ENCODE measurements at regions not wholly inside any gene's neighbourhood (a gene's known extent, or its start where the extent isn't known, plus 50 kb on each side); places are given as distances from the start of the nearest gene placed in this dataset.
A peak's percentile ranks its signal among the peaks of the same experiment; 100 is the strongest.

DNA sequence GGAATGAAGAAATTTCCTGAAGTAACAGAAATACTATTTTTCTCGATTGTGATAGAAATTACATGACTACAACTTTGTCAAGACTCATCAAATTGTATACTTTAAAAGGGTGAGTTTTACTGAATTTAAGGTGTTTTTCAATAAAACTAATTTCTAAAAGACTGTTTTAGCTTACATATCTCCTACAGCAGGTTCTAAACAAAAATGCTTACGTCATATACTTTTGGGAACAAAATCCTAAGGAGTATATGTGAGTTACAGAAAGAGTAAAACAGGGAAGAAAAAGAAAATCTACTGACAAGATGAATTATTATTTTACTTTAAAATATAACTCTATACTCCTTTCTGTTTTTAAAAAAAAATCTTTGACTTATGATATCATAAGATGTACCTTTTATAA is 660.3 kb upstream of the PKDCC start:
- no peak overlapping the region for H3K27ac Mint-ChIP-seq
- DNase-seq (no peak), ATAC-seq (replicated peaks) (no peak)
- no peaks in the 10 kb centered on the region for H3K36me3 Mint-ChIP-seq (ENCODE audit: insufficient read depth)
- no peak overlapping the region for H3K4me3 Mint-ChIP-seq
- no peaks in the 10 kb centered on the region for H3K9me3 Mint-ChIP-seq
- no peaks in the 10 kb centered on the region for H3K27me3 Mint-ChIP-seq
- H3K4me1 Mint-ChIP-seq (ENCODE audit: low read depth in 2 of 2): no peaks in the 10 kb centered on the region

DNA sequence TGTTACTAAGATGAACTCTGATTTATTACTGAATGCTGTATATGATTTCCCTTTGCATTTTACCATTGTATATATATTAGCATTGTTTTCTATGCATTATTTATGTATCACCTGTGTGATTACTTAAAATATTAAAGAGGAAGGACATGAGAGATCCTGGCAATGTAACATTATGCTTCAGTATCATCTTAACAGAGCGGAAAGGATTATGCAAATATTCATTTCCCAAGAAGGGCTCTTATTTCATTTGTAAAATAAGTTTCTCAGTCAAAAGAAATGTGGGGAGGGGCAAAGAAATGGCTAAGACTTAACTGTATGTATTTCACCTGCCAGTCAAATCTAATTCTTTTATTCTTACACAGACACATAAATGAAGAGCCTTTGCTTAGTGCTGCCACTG is 654.2 kb upstream of the PKDCC start:
- no peak for DNase-seq
- ATAC-seq (replicated peaks): no peak
- Mint-ChIP-seq H3K27ac (no peak overlapping the region), H3K4me3 (no peak overlapping the region), H3K4me1 (ENCODE audit: low read depth in 2 of 2) (no peaks in the 10 kb centered on the region), H3K36me3 (ENCODE audit: insufficient read depth) (no peaks in the 10 kb centered on the region), H3K27me3 (no peaks in the 10 kb centered on the region), H3K9me3 (peaks cover 3 to 7% of the 10 kb centered on the region in 2 donors)

DNA sequence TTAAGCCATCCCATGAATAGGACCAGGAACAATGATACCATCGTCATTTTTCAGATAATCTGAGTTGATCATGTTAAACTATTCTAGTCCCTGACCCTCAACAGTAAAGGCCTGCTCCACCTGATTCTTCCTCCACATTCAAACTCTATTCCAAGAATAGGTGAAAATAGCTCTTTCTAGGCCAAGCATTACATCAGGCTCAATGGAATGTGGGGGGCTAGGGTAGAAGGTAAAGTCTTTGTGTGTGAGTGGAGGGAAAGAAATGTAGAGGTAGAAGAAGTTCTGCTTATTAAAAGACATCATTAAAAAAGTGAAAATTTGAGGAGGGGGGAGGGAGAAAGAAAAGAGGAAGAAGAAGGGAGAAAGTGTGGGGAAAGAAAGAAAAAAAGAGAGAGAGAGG is 653.3 kb upstream of the PKDCC start:
- Mint-ChIP-seq H3K4me3 (no peak overlapping the region), H3K9me3 (peaks cover 3 to 7% of the 10 kb centered on the region in 2 donors), H3K27me3 (no peaks in the 10 kb centered on the region), H3K27ac (no peak overlapping the region), H3K36me3 (ENCODE audit: insufficient read depth) (no peaks in the 10 kb centered on the region), H3K4me1 (ENCODE audit: low read depth in 2 of 2) (no peaks in the 10 kb centered on the region)
- DNase-seq (no peak), ATAC-seq (replicated peaks) (no peak)

DNA sequence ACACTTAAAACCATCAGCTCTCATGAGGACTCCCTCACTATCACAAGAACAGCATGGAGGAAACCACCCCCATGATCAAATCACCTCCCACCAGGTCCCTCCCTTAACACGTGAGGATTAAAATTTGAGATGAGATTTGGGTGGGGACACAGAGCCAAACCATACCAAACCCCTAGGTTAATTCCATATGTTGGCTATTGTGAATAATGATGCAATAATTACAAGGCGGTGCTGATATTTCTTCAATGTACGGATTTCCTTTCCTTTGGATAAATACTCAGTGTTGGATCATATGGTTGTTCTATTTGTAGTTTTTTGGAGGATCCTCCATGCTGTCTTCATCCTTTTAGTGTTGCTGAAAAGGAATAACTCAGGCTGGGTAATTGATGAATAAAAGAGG is 652.1 kb upstream of the PKDCC start:
- H3K4me3 Mint-ChIP-seq: no peak overlapping the region
- peaks cover 3 to 7% of the 10 kb centered on the region in 2 donors for H3K9me3 Mint-ChIP-seq
- no peak overlapping the region for H3K27ac Mint-ChIP-seq
- H3K4me1 Mint-ChIP-seq (ENCODE audit: low read depth in 2 of 2): no peaks in the 10 kb centered on the region
- DNase-seq (no peak), ATAC-seq (replicated peaks) (no peak)
- H3K27me3 Mint-ChIP-seq: no peaks in the 10 kb centered on the region
- H3K36me3 Mint-ChIP-seq (ENCODE audit: insufficient read depth): no peaks in the 10 kb centered on the region

DNA sequence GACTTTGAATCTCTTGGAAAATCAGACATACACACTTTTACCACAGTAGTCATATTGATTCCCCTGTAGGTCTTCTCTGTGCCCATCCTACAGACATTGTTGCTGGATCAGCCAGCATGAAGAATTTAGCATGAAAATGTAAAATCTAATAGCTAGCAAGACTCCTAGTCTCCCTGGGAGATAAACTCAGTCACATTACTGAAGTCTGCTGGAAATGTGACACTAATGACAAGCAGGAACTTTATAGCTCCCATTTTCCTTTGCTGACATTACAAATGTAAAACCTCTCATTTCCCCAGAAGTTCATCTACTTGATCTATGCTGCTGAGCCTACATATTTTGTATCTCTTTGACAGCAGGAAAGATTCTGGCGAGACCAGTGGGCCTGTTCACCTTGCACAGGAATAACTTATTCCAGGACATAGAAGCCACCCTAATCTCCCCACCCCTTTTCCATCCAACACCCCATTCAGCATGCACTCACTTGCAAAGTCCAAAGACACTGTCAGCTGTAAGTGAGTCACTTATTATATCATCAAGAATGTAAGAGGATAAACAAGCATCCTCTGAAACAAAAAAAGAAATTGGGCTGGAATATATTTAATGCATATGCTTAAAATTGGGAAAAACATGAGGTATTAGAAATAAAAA is 648.3 kb upstream of the PKDCC start:
- Mint-ChIP-seq H3K4me3 (no peak overlapping the region), H3K36me3 (ENCODE audit: insufficient read depth) (no peaks in the 10 kb centered on the region), H3K9me3 (peaks cover 3 to 7% of the 10 kb centered on the region in 2 donors), H3K27me3 (no peaks in the 10 kb centered on the region), H3K4me1 (ENCODE audit: low read depth in 2 of 2) (no peaks in the 10 kb centered on the region), H3K27ac (no peak overlapping the region)
- DNase-seq (no peak), ATAC-seq (replicated peaks) (no peak)

DNA sequence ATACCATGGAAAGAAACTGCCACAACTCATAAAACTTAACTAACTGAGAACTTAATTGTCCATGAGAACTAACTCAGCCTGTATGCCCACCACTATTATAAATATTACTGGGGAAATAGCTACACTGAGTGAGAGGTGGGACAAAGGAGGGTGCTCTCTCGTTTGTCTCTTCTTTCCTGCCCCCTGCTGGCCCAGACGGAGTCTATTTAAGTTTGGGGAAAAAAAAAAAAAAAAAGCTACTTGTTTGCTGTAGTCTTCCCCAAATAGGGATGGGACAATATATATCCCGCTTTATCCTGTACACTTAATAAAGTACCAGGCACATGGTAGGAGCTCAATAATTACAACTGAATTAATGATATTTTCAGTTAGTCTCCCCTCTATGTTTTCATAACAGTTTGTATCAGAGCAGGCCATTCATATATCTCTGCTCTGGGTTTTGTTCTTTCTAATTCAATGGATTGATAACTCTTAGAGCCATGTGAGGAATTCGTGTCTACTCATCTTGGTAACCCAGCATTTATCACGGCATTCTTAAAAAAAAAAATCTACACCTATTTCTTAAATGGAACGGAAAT is 647.6 kb upstream of the PKDCC start:
- no peaks in the 10 kb centered on the region for H3K36me3 Mint-ChIP-seq (ENCODE audit: insufficient read depth)
- H3K9me3 Mint-ChIP-seq: peaks cover 3 to 7% of the 10 kb centered on the region in 2 donors
- no peak overlapping the region for H3K4me3 Mint-ChIP-seq
- H3K4me1 Mint-ChIP-seq (ENCODE audit: low read depth in 2 of 2): no peaks in the 10 kb centered on the region
- H3K27me3 Mint-ChIP-seq: no peaks in the 10 kb centered on the region
- no peak for ATAC-seq (replicated peaks)
- no peak for DNase-seq
- H3K27ac Mint-ChIP-seq: no peak overlapping the region

DNA sequence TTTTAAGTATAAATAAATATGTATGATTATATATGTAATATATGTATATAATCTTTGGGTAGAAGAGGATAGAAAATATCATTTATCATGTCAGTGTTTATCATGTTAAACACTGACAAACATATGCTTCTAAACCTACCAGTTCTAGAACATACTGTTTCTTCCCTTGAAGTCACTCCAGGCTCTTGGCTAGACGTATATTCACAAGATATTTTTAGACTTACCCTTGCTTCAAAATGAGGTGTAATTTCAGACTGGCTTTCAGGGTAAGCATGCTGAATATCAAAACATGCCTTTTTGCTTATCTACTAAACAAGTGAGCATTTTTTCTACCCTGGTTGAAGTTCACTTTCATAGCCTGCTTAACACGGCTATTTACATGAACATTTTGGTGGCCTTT is 642.4 kb upstream of the PKDCC start:
- DNase-seq: no peak
- H3K4me3 Mint-ChIP-seq: no peak overlapping the region
- H3K9me3 Mint-ChIP-seq: peaks cover 0 to 5% of the 10 kb centered on the region in 2 donors
- no peaks in the 10 kb centered on the region for H3K4me1 Mint-ChIP-seq (ENCODE audit: low read depth in 2 of 2)
- H3K27ac Mint-ChIP-seq: no peak overlapping the region
- ATAC-seq (replicated peaks): no peak
- no peaks in the 10 kb centered on the region for H3K36me3 Mint-ChIP-seq (ENCODE audit: insufficient read depth)
- H3K27me3 Mint-ChIP-seq: no peaks in the 10 kb centered on the region

DNA sequence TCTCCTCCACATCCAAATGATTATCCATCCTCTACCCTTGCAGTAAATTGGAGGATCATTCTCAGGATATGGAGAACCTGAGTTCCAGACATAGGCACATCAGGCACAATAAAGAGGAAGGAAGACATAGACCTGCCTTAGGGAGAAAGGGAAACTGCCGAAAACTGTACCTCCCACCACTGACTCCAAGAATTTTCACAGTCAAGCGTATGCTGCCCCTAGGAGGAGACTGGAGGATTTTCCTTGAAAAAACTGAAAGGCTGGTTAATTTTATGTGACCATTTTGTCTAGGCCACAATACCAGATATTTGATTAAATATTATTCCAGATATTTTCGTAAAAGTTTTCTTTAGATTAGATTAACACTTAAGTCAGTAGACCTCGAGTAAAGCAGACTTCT is 638.5 kb upstream of the PKDCC start:
- no peak overlapping the region for H3K27ac Mint-ChIP-seq
- H3K4me1 Mint-ChIP-seq (ENCODE audit: low read depth in 2 of 2): no peaks in the 10 kb centered on the region
- H3K9me3 Mint-ChIP-seq: peaks cover 0 to 5% of the 10 kb centered on the region in 2 donors
- no peaks in the 10 kb centered on the region for H3K36me3 Mint-ChIP-seq (ENCODE audit: insufficient read depth)
- H3K4me3 Mint-ChIP-seq: no peak overlapping the region
- DNase-seq: no peak
- no peaks in the 10 kb centered on the region for H3K27me3 Mint-ChIP-seq
- ATAC-seq (replicated peaks): no peak

DNA sequence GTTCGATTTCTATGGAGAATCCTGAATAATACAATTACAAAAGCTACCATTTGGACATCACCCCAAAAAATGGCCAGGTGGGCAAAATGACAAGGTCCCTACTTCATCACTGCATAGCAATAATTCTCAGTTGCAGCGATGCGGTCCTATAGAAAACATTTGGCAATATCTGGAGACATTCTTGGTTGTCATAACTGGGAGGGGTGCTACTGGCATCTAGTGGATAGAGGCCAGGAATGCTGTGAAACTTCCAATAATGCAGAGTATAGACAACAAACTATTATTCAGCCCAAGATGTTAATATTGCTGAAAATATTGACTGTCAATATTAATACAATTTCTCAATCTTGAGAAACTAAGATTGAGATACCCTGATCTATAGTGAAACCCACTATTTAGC is 637.8 kb upstream of the PKDCC start:
- no peak for DNase-seq
- H3K27me3 Mint-ChIP-seq: no peaks in the 10 kb centered on the region
- H3K4me3 Mint-ChIP-seq: no peak overlapping the region
- peaks cover 0 to 10% of the 10 kb centered on the region in 2 donors for H3K9me3 Mint-ChIP-seq
- H3K36me3 Mint-ChIP-seq (ENCODE audit: insufficient read depth): peaks cover 2% of the 10 kb centered on the region
- no peaks in the 10 kb centered on the region for H3K4me1 Mint-ChIP-seq (ENCODE audit: low read depth in 2 of 2)
- ATAC-seq (replicated peaks): no peak
- H3K27ac Mint-ChIP-seq: no peak overlapping the region

DNA sequence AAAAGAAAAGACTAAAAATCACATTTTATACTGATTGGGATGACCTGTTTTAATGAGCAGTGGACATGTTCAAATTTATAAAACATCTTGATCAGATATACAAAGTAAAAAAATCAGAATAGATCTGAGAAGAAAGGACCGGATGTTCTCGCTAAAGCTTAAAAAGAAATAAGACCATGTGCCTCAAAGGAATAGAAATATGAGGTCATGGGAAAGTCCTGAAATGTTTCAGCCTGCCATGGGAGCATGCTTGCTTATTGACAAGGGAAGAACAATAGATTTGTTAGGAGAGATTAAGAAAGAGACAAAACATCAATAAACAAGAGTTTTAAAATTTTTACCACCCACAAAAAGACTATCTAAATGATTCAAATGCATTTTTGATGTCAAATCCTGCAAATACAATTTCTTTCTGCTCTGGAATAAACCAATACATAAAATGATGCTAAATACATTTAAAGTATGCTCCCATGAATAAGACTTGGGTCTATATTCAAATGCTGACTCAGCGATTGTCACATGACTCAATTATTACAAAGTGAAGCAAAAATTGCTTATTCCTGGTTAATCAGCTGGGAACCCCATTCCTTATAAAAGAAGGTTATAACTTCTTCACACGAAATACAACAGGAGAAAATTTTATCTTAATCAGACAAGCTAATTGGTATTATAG is 633.9 kb upstream of the PKDCC start:
- Mint-ChIP-seq H3K27ac (no peak overlapping the region), H3K4me1 (ENCODE audit: low read depth in 2 of 2) (no peaks in the 10 kb centered on the region), H3K36me3 (ENCODE audit: insufficient read depth) (peaks cover 2% of the 10 kb centered on the region), H3K27me3 (no peaks in the 10 kb centered on the region), H3K4me3 (no peak overlapping the region), H3K9me3 (peaks cover 0 to 11% of the 10 kb centered on the region in 2 donors)
- no peak for ATAC-seq (replicated peaks)
- DNase-seq: no peak

DNA sequence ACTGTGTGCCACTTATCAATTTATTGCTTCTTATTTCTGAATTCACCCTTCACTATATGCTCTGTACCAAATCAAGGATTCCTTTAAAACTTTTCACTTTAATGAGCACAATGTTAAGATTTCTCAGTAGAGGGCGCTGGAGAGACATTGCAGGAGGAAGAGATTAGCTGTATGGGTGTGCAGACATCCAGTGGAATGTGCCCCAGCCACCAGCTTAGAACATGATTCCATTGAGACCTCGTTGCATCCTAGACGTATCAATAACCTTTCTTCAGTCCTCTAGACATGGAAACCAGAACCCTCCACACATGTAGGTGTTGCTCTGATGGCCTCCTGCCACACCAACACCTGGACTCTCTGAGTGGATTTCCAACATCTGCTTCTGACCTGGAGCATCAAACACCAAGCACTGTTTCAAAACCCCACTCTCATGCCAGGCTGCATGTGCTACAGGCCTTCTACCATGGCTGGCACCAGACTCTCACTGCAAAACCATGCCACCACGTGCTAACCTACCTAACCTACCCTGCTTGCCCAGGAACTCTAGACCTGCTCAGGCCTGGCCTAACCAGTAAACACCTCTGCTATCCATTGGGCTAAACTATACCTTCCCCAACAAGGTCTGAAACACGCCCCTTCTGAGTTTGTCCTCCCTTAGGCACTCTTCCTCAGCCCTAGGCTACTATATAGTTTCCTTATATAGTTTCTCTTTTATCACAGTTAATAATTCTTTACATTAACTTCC is 633.2 kb upstream of the PKDCC start:
- ATAC-seq (replicated peaks): no peak
- no peak overlapping the region for H3K27ac Mint-ChIP-seq

DNA sequence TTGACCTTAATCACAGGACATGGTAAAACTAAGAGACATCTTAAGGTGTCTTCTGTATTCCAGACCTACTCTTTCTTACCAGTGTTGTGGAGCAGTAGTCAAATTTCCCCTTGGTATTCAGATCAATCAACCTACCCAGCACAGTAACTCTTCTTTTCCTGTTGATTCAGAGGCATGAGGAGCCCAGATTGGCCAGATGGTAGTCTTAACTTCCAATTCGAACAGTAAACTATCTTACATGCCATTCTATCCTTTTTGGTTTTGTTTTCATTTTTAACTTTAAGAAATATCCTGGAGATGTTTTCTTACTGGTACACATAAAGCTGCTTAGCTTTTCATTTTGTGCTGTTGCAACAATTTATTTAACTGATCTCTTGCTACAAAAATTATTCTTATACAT is 630.3 kb upstream of the PKDCC start:
- Mint-ChIP-seq H3K4me3 (no peak overlapping the region), H3K27ac (no peak overlapping the region), H3K4me1 (ENCODE audit: low read depth in 2 of 2) (no peaks in the 10 kb centered on the region), H3K36me3 (ENCODE audit: insufficient read depth) (peaks cover 2% of the 10 kb centered on the region), H3K27me3 (no peaks in the 10 kb centered on the region), H3K9me3 (peaks cover 0 to 6% of the 10 kb centered on the region in 2 donors)
- ATAC-seq (replicated peaks) (no peak), DNase-seq (no peak)

More for the DNA sequence above, 633.2 kb upstream of the PKDCC start:
- Mint-ChIP-seq H3K4me1 (ENCODE audit: low read depth in 2 of 2) (no peaks in the 10 kb centered on the region), H3K4me3 (no peak overlapping the region), H3K36me3 (ENCODE audit: insufficient read depth) (peaks cover 2% of the 10 kb centered on the region), H3K27me3 (no peaks in the 10 kb centered on the region), H3K9me3 (peaks cover 0 to 11% of the 10 kb centered on the region in 2 donors)
- peak in 1 of 3 experiments; percentile 2 for DNase-seq

DNA sequence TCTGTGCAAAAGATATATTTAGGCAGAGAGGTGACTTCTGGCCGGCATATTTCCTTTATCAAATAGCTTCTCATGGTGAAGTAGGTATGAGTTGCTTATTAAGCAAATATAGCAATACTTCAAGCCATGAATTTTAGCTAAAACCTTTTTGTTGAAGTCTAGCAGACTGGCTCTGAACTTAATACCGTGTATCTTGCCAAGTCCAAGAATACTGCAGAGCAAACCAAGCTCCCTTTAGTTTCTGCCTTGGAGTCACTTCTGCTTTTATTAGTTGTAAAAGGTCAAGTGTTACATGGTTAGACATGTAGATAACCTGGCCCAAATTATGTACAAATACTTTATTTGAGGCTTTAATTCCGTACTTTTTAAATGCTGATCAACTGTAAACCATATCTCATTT is 627.6 kb upstream of the PKDCC start:
- no peaks in the 10 kb centered on the region for H3K27me3 Mint-ChIP-seq
- H3K4me3 Mint-ChIP-seq: no peak overlapping the region
- H3K27ac Mint-ChIP-seq: no peak overlapping the region
- H3K4me1 Mint-ChIP-seq (ENCODE audit: low read depth in 2 of 2): no peaks in the 10 kb centered on the region
- DNase-seq (no peak), ATAC-seq (replicated peaks) (no peak)
- peaks cover 0 to 2% of the 10 kb centered on the region in 2 donors for H3K9me3 Mint-ChIP-seq
- no peaks in the 10 kb centered on the region for H3K36me3 Mint-ChIP-seq (ENCODE audit: insufficient read depth)

Measured in effector memory CD8-positive, alpha-beta T cell (primary cell).